K562 (cell line): ENCODE measurements at regions not wholly inside any gene's neighbourhood (a gene's known extent, or its start where the extent isn't known, plus 50 kb on each side); places are given as distances from the start of the nearest gene placed in this dataset.

Source experiments
- ATAC-seq: fragments of 200-7000 bp; cut with Tn5 transposase; 3 replicates; pipeline ENCODE4 v1.9.1; 2020; ENCODE audit warnings: moderate library complexity
- BruUV-seq: library from RNA; stranded (reverse); fragments of 400-500 nt; replicated peaks from 2 replicates; lab custom pipeline; 2021; lab: Mats Ljungman, UMichigan
- CTCF ChIA-PET: fragments of 300-600 bp; formaldehyde crosslinking; extraction: SDS; loops from one replicate; lab custom pipeline; 2021; ENCODE audit warnings: low intra/inter-chr PET ratio; lab: Yijun Ruan, JAX
- POLR2A ChIA-PET: fragments of 300-600, 350-650 bp; sonication (Branson Sonifier 250); formaldehyde crosslinking; extraction: SDS; loops from one replicate; lab custom pipeline; 2021; ENCODE audit warnings: antibody characterized with exemption, inconsistent platforms; lab: Yijun Ruan, JAX
- DNase-seq, 4 experiments: peaks; one replicate each; pipeline versions ENCODE4 v3.0.0 to v3.0.0-alpha.2; 2011 to 2018; ENCODE audit warnings: low spot score in 3 of 4, mixed read lengths in 3 of 4; ENCODE audit errors: extremely low read depth in 1 of 4
- FAIRE-seq: peaks from 2 replicates; lab custom pipeline; 2011; peaks lifted over from hg19 to GRCh38; lab: Jason Lieb, UNC
- H2AFZ ChIP-seq: 2 replicates; pipeline ENCODE4 v1.6.0; 2011; ENCODE audit warnings: low read depth, low read length, control low read depth, inconsistent platforms
- H3K27ac ChIP-seq: fragments of 200-600 bp; 3 replicates; pipeline ENCODE4 v1.8.0; 2011; ENCODE audit warnings: low read depth, mild to moderate bottlenecking, control low read depth, inconsistent platforms, low read length, moderate library complexity, mixed read lengths; ENCODE audit errors: extremely low read depth
- H3K27me3 ChIP-seq, 2 experiments: fragments of 300-600 bp in 1 of 2; 2 replicates in 1 of 2; 3 replicates in 1 of 2; pipeline versions ENCODE4 v1.6.0 to v1.8.0; 2011; ENCODE audit warnings: inconsistent platforms in 2 of 2, low read length in 2 of 2, mild to moderate bottlenecking in 1 of 2, mixed read lengths in 1 of 2, moderate library complexity in 1 of 2; ENCODE audit not compliant: control insufficient read depth in 2 of 2, insufficient read depth in 2 of 2
- H3K36me3 ChIP-seq: fragments of 300-600 bp; 3 replicates; pipeline ENCODE4 v1.8.0; 2011; ENCODE audit warnings: mild to moderate bottlenecking, low read length, inconsistent platforms; ENCODE audit not compliant: control insufficient read depth, insufficient read depth
- H3K4me1 ChIP-seq, 2 experiments: fragments of 200-600 bp in 1 of 2; replicated peaks in 1 of 2; 2 replicates in 1 of 2; 3 replicates in 1 of 2; pipeline versions ENCODE4 v1.5.1 to v1.8.0; 2011; ENCODE audit warnings: inconsistent platforms in 2 of 2, low read length in 2 of 2, mild to moderate bottlenecking in 1 of 2, mixed read lengths in 1 of 2, moderate library complexity in 1 of 2; ENCODE audit not compliant: control insufficient read depth in 2 of 2, insufficient read depth in 2 of 2
- H3K4me2 ChIP-seq: 2 replicates; pipeline ENCODE4 v1.6.1; 2011; ENCODE audit warnings: low read length, control low read depth, inconsistent platforms, mixed read lengths; ENCODE audit not compliant: insufficient read depth
- H3K4me3 ChIP-seq: fragments of 200-600 bp; sonication (generic), shearing (Covaris generic); 2 replicates; pipeline ENCODE4 v1.5.1; 2016; ENCODE audit warnings: control low read depth, inconsistent platforms
- H3K79me2 ChIP-seq: fragments of 200-600 bp; 3 replicates; pipeline ENCODE4 v1.8.0; 2011; ENCODE audit warnings: low read length, inconsistent platforms; ENCODE audit not compliant: control insufficient read depth, insufficient read depth
- H3K9ac ChIP-seq, 2 experiments: 2 replicates each; pipeline versions ENCODE4 v1.6.0 to v1.6.1; 2011; ENCODE audit warnings: low read depth in 2 of 2, low read length in 2 of 2, control low read depth in 1 of 2, inconsistent platforms in 1 of 2, mild to moderate bottlenecking in 1 of 2, mixed read lengths in 1 of 2; ENCODE audit not compliant: insufficient read depth in 1 of 2
- H3K9me1 ChIP-seq: one replicate; pipeline ENCODE4 v1.6.0; 2011; ENCODE audit warnings: inconsistent platforms, mild to moderate bottlenecking, low read length, moderate library complexity; ENCODE audit not compliant: control insufficient read depth, insufficient read depth
- H3K9me3 ChIP-seq: replicated peaks from 2 replicates; pipeline ENCODE4 v1.5.1; 2011; ENCODE audit warnings: low read depth, low read length, inconsistent platforms; ENCODE audit not compliant: control insufficient read depth, insufficient read depth
- H4K20me1 ChIP-seq: replicated peaks from 2 replicates; pipeline ENCODE4 v1.6.1; 2011; ENCODE audit warnings: low read length, inconsistent platforms, mixed read lengths; ENCODE audit not compliant: control insufficient read depth, insufficient read depth
- BDP1 ChIP-seq: IDR thresholded peaks from 3 replicates; pipeline ENCODE4 v1.6.1; 2011; ENCODE audit not compliant: insufficient read length, insufficient read depth
- HDAC3 ChIP-seq: fragments of 450-650 bp; IDR thresholded peaks from 2 replicates; pipeline ENCODE4 v1.6.1; 2018; ENCODE audit warnings: borderline replicate concordance, mild to moderate bottlenecking, moderate library complexity; ENCODE audit not compliant: partially characterized antibody
- HDAC6 ChIP-seq: IDR thresholded peaks from 2 replicates; pipeline ENCODE4 v1.6.1; 2012; ENCODE audit warnings: low read depth, mild to moderate bottlenecking, control low read depth, inconsistent platforms, low read length, moderate library complexity
- NR2C2 ChIP-seq, 2 experiments: fragments of 200-800 bp in 1 of 2; sonication (Bioruptor generic) in 1 of 2; sonication (generic) in 1 of 2; formaldehyde crosslinking in 1 of 2; IDR thresholded peaks; 2 replicates each; pipeline versions ENCODE4 v1.6.1 to v1.8.0; 2016 to 2022; ENCODE audit warnings: mild to moderate bottlenecking in 1 of 2, missing compliant biosample characterization in 1 of 2, missing genetic modification characterization in 1 of 2, missing genetic modification reagents in 1 of 2
- SP1 ChIP-seq: sonication (generic); formaldehyde crosslinking; IDR thresholded peaks from 2 replicates; pipeline ENCODE4 v1.8.1; 2022; ENCODE audit warnings: mild to moderate bottlenecking, missing genetic modification reagents
- TCFL5 ChIP-seq: fragments of 250-450 bp; sonication (Bioruptor Pico); conservative IDR thresholded peaks from 2 replicates; pipeline ENCODE4 v1.6.1; 2021; ENCODE audit warnings: mild to moderate bottlenecking, moderate library complexity, matching md5 sums
- ZNF316 ChIP-seq: fragments of 450-650 bp; IDR thresholded peaks from 2 replicates; pipeline ENCODE4 v1.6.1; 2016
- WGBS: fragments of 100-300 bp; shearing (Covaris generic); methylation state at CpG from one replicate; pipeline ENCODE4 v1.1.6; 2016; ENCODE audit warnings: low coverage, mixed read lengths; ENCODE audit not compliant: insufficient coverage; ENCODE audit errors: missing lambda C conversion rate; 5-methylcytosine and 5-hydroxymethylcytosine counted together
- in situ Hi-C: fragments of 300-500 bp; cut with MboI; formaldehyde crosslinking; loops from 4 replicates; pipeline ENCODE4 v1.15.0; 2018; ENCODE audit warnings: inconsistent platforms, mixed read lengths
- intact Hi-C: fragments of 100-400 bp; cut with micrococcal nuclease; formaldehyde crosslinking; loops from 2 replicates; pipeline ENCODE4 v1.14.2; 2022
- TF ChIP-seq, protein P1 (sequence below): fragments of 250-450 bp; sonication (Bioruptor Pico); IDR thresholded peaks from 2 replicates; pipeline ENCODE4 v1.6.1; 2021; ENCODE audit warnings: mild to moderate bottlenecking
- TF ChIP-seq, protein P2 (sequence below): fragments of 450-650 bp; IDR thresholded peaks from 2 replicates; pipeline ENCODE4 v1.6.1; 2016; ENCODE audit warnings: mild to moderate bottlenecking
- TF ChIP-seq, protein P3 (sequence below), 2 experiments: fragments of 450-650 bp; IDR thresholded peaks; 2 replicates each; pipeline ENCODE4 v1.6.1; 2016; ENCODE audit warnings: mild to moderate bottlenecking in 2 of 2, borderline replicate concordance in 1 of 2, low read depth in 1 of 2, moderate library complexity in 1 of 2

DNA sequence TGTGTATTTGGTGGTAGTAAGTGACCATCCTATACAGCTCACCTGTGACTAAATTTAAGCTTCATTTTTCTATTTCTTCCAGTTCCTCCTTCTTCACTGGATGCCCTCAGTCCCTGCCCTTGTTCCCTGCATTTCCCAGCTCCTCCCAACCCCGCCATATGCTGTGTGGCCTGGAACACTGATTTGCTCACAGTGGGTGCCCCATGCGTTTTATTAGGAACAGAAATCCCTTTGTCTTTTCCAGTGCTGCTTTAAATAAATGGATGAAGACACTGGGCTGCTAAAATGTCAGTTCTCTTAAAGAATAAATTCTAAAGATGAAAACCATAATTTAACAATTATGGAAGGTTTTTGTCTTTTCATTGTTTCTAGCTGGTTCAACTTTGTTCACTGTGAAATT is 477.3 kb downstream of the DCDC2C start (continued):
- TF ChIP-seq HDAC6 (no peak), TCFL5 (CRISPR knock-in tag) (no peak)
- TF ChIP-seq, protein P1, sequence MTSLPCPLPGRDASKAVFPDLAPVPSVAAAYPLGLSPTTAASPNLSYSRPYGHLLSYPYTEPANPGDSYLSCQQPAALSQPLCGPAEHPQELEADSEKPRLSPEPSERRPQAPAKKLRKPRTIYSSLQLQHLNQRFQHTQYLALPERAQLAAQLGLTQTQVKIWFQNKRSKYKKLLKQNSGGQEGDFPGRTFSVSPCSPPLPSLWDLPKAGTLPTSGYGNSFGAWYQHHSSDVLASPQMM (CRISPR knock-in tag): no peak
- TF ChIP-seq, all 486 proteins: peak for 0

DNA sequence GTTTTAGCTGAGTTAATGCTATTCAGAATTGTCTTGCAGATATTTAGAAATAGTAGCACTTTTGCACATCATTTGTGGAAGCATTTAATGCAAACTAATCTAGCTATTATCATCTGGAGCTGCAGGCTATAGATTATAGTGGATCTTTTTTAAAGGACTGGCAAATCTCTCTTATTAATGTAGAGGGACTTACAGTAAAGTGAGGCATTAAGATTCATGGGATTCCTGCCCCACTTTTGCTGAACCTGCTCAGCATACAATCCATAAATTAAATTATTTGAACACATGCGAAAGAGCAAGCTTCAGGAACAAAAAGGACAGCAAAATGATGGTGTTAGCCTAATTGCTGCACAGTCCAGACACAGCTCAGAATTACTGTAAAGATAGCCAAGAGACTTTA is 477.7 kb downstream of the DCDC2C start:
- Histone ChIP-seq H3K9ac (no peak overlapping the region), H3K27me3 (no peaks in the 10 kb centered on the region), H3K27ac (no peak overlapping the region), H3K9me3 (no peaks in the 10 kb centered on the region), H3K4me1 (no peaks in the 10 kb centered on the region), H3K4me3 (no peak overlapping the region), H2AFZ (no peak overlapping the region), H3K79me2 (no peaks in the 10 kb centered on the region), H4K20me1 (no peaks in the 10 kb centered on the region), H3K36me3 (no peaks in the 10 kb centered on the region), H3K4me2 (no peak overlapping the region), H3K9me1 (no peaks in the 10 kb centered on the region)
- CTCF ChIA-PET: no interaction called here
- ATAC-seq: no peak
- no TSS peak for BruUV-seq
- POLR2A ChIA-PET: no interaction called here
- WGBS: 11% methylated on average over 1 of the region's 1 CpG
- DNase-seq: no peak
- intact Hi-C loops: no loop called here
- no peak for FAIRE-seq
- in situ Hi-C loops: no loop called here
- TF ChIP-seq BDP1 (no peak), NR2C2 (CRISPR knock-in tag; IDR thresholded peaks at IDR 0.05) (no peak), NR2C2 (tag; IDR thresholded peaks at IDR 0.05) (no peak), ZNF316 (no peak), SP1 (CRISPR knock-in tag) (no peak), HDAC3 (no peak)
- TF ChIP-seq, protein P2, sequence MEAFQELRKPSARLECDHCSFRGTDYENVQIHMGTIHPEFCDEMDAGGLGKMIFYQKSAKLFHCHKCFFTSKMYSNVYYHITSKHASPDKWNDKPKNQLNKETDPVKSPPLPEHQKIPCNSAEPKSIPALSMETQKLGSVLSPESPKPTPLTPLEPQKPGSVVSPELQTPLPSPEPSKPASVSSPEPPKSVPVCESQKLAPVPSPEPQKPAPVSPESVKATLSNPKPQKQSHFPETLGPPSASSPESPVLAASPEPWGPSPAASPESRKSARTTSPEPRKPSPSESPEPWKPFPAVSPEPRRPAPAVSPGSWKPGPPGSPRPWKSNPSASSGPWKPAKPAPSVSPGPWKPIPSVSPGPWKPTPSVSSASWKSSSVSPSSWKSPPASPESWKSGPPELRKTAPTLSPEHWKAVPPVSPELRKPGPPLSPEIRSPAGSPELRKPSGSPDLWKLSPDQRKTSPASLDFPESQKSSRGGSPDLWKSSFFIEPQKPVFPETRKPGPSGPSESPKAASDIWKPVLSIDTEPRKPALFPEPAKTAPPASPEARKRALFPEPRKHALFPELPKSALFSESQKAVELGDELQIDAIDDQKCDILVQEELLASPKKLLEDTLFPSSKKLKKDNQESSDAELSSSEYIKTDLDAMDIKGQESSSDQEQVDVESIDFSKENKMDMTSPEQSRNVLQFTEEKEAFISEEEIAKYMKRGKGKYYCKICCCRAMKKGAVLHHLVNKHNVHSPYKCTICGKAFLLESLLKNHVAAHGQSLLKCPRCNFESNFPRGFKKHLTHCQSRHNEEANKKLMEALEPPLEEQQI: no peak
- TF ChIP-seq, protein P3, sequence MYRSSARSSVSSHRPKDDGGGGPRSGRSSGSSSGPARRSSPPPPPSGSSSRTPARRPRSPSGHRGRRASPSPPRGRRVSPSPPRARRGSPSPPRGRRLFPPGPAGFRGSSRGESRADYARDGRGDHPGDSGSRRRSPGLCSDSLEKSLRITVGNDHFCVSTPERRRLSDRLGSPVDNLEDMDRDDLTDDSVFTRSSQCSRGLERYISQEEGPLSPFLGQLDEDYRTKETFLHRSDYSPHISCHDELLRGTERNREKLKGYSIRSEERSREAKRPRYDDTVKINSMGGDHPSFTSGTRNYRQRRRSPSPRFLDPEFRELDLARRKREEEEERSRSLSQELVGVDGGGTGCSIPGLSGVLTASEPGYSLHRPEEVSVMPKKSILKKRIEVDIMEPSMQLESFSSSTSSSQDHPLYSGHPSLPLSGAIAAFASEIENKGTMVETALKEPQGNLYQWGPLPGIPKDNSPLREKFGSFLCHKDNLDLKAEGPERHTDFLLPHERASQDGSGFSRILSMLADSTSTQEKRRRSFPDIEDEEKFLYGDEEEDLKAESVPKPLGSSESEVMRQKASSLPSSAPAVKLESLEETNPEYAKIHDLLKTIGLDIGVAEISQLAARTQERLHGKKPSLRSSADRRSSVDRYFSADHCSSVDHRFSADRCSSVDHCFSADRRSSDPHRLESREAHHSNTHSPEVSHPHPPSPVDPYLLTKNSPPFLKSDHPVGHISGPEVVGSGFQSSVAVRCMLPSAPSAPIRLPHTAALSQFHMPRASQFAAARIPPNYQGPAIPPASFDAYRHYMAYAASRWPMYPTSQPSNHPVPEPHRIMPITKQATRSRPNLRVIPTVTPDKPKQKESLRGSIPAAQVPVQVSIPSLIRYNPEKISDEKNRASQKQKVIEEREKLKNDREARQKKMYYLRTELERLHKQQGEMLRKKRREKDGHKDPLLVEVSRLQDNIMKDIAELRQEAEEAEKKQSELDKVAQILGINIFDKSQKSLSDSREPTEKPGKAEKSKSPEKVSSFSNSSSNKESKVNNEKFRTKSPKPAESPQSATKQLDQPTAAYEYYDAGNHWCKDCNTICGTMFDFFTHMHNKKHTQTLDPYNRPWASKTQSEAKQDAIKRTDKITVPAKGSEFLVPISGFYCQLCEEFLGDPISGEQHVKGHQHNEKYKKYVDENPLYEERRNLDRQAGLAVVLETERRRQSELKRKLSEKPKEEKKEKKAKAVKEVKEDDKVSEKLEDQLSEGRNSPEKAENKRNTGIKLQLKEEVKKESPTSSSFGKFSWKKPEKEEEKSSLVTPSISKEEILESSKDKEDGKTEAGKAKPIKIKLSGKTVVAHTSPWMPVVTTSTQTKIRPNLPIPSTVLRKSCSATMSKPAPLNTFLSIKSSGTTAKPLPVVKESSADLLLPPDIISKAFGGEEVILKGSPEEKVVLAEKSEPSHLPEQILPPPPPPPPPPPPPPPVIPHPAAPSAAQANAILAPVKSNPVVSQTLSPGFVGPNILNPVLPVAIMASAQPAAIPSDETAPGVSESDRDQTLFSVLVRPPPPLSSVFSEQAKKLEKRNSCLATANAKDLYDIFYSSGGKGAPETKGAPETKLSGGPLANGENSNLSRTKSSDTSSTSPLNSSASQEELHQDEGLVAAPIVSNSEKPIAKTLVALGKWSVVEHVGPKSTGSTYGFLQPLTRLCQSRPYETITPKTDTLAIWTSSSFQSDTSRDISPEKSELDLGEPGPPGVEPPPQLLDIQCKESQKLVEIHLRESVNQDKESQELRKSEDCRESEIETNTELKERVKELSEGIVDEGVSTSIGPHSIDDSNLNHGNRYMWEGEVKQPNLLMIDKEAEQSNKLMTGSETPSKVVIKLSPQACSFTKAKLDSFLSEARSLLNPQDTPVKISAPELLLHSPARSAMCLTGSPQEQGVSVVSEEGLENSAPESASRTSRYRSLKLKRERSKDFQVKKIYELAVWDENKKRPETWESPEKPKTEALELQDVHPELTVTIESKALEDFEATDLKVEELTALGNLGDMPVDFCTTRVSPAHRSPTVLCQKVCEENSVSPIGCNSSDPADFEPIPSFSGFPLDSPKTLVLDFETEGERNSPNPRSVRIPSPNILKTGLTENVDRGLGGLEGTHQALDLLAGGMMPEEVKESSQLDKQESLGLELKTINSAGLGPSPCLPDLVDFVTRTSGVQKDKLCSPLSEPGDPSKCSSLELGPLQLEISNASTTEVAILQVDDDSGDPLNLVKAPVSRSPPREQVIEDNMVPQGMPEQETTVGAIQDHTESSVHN (IDR thresholded peaks at IDR 0.05; ENCODE audit: borderline replicate concordance in 1 of 2, low read depth in 1 of 2): no peak
